ENCODE measurements at regions not wholly inside any gene's neighbourhood (a gene's known extent, or its start where the extent isn't known, plus 50 kb on each side); places are given as distances from the start of the nearest gene placed in this dataset.

- no peaks in the 10 kb centered on the region for H3K27me3 ChIP-seq
- no peak for TF ChIP-seq POLR2A (IDR thresholded peaks at IDR 0.05)
- TF ChIP-seq, protein P1, sequence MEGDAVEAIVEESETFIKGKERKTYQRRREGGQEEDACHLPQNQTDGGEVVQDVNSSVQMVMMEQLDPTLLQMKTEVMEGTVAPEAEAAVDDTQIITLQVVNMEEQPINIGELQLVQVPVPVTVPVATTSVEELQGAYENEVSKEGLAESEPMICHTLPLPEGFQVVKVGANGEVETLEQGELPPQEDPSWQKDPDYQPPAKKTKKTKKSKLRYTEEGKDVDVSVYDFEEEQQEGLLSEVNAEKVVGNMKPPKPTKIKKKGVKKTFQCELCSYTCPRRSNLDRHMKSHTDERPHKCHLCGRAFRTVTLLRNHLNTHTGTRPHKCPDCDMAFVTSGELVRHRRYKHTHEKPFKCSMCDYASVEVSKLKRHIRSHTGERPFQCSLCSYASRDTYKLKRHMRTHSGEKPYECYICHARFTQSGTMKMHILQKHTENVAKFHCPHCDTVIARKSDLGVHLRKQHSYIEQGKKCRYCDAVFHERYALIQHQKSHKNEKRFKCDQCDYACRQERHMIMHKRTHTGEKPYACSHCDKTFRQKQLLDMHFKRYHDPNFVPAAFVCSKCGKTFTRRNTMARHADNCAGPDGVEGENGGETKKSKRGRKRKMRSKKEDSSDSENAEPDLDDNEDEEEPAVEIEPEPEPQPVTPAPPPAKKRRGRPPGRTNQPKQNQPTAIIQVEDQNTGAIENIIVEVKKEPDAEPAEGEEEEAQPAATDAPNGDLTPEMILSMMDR (IDR thresholded peaks at IDR 0.05) = no peak
- DNase-seq (no peak), ATAC-seq (no peak)
- no peaks in the 10 kb centered on the region for H3K4me1 ChIP-seq
- no peak overlapping the region for H3K4me3 ChIP-seq
- no peaks in the 10 kb centered on the region for H3K9me3 ChIP-seq
- intact Hi-C loops (cut with DNase I) = no loop called here
- no peak overlapping the region for H3K27ac ChIP-seq
- no peaks in the 10 kb centered on the region for H3K36me3 ChIP-seq (replicated peaks in 1 of 2; ENCODE audit: insufficient read depth in 1 of 2, low read depth in 2 of 2)
- 48 to 63% methylated on average over 2 of the region's 2 CpGs for WGBS, 2 donors
Observed at GRCh38 chr4:161303551-161303950, 860.2 kb downstream of the FSTL5 start.

DNA sequence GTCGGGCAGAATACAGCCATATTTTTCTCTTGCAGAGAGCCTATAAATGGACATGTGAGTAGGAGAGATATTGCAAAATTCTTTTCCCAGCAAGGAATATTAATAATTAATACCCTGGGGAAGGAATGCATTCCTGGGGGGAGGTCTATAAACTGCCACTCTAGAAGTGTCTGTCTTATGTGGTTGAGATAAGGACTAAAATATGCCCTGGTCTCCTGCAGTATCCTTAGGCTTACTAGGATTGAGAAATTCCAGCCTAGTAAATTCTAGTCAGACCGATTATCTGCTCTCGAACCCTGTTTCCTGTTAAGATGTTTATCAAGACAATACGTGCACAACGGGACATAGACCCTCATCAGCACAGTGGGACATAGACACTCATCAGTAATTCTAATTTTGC, 872.6 kb downstream of the FSTL5 start:
- TF ChIP-seq, protein P1 (IDR thresholded peaks at IDR 0.05) = no peak
- no peak for TF ChIP-seq POLR2A (IDR thresholded peaks at IDR 0.05)
- ATAC-seq = no peak
- WGBS, 2 donors = 43 to 75% methylated on average over 5 of the region's 5 CpGs
- Histone ChIP-seq H3K9me3 (peaks cover 0 to 4% (median 0%) of the 10 kb centered on the region in 3 donors), H3K36me3 (replicated peaks in 1 of 2; ENCODE audit: insufficient read depth in 1 of 2, low read depth in 2 of 2) (no peaks in the 10 kb centered on the region), H3K4me3 (no peak overlapping the region), H3K27me3 (no peaks in the 10 kb centered on the region), H3K27ac (no peak overlapping the region), H3K4me1 (no peaks in the 10 kb centered on the region)
- no peak for DNase-seq
- intact Hi-C loops (cut with DNase I) = no loop called here

- H3K36me3 ChIP-seq (replicated peaks in 1 of 2; ENCODE audit: insufficient read depth in 1 of 2, low read depth in 2 of 2) = no peaks in the 10 kb centered on the region
- no peak for TF ChIP-seq POLR2A (IDR thresholded peaks at IDR 0.05)
- TF ChIP-seq, protein P1 (IDR thresholded peaks at IDR 0.05) = no peak
- no peak overlapping the region for H3K4me3 ChIP-seq
- peaks cover 0 to 4% (median 0%) of the 10 kb centered on the region in 3 donors for H3K9me3 ChIP-seq
- ATAC-seq (no peak), DNase-seq (no peak)
- H3K4me1 ChIP-seq = no peaks in the 10 kb centered on the region
- no peak overlapping the region for H3K27ac ChIP-seq
- WGBS, 2 donors = 76 to 96% methylated on average over 6 of the region's 6 CpGs
- no peaks in the 10 kb centered on the region for H3K27me3 ChIP-seq
- intact Hi-C loops (cut with DNase I) = no loop called here
Observed at GRCh38 chr4:161287678-161288352, 876.0 kb downstream of the FSTL5 start.

- no peak for ATAC-seq
- intact Hi-C loops (cut with DNase I) = no loop called here
- TF ChIP-seq POLR2A (IDR thresholded peaks at IDR 0.05) = no peak
- TF ChIP-seq, protein P1 (IDR thresholded peaks at IDR 0.05) = no peak
- H3K27me3 ChIP-seq = no peaks in the 10 kb centered on the region
- H3K4me3 ChIP-seq = no peak overlapping the region
- no peak for DNase-seq
- no peaks in the 10 kb centered on the region for H3K4me1 ChIP-seq
- no peak overlapping the region for H3K27ac ChIP-seq
- peaks cover 0 to 4% (median 0%) of the 10 kb centered on the region in 3 donors for H3K9me3 ChIP-seq
- no peaks in the 10 kb centered on the region for H3K36me3 ChIP-seq (replicated peaks in 1 of 2; ENCODE audit: insufficient read depth in 1 of 2, low read depth in 2 of 2)
Observed at GRCh38 chr4:161285461-161285860, 878.3 kb downstream of the FSTL5 start.

GRCh38 chr4:161280929-161281328, 882.9 kb downstream of the FSTL5 start:
- no peak overlapping the region for H3K27ac ChIP-seq
- WGBS, 2 donors = 44 to 79% methylated on average over 2 of the region's 2 CpGs
- no peaks in the 10 kb centered on the region for H3K27me3 ChIP-seq
- H3K9me3 ChIP-seq = no peaks in the 10 kb centered on the region
- H3K4me3 ChIP-seq = no peak overlapping the region
- H3K4me1 ChIP-seq = no peaks in the 10 kb centered on the region
- intact Hi-C loops (cut with DNase I) = no loop called here
- no peaks in the 10 kb centered on the region for H3K36me3 ChIP-seq (replicated peaks in 1 of 2; ENCODE audit: insufficient read depth in 1 of 2, low read depth in 2 of 2)
- TF ChIP-seq, protein P1 (IDR thresholded peaks at IDR 0.05) = no peak
- no peak for TF ChIP-seq POLR2A (IDR thresholded peaks at IDR 0.05)
- no peak for ATAC-seq
- no peak for DNase-seq
